GM21723 (cell line): ENCODE measurements at regions not wholly inside any gene's neighbourhood (a gene's known extent, or its start where the extent isn't known, plus 50 kb on each side); places are given as distances from the start of the nearest gene placed in this dataset.

Experiments
- ATAC-seq: cut with Tn5 transposase; IDR thresholded peaks from one replicate; pipeline ENCODE4 v1.9.1; 2021; ENCODE audit warnings: mild to moderate bottlenecking, moderate library complexity; ENCODE audit not compliant: unreplicated experiment

- no peak for ATAC-seq
Measured at GRCh38 chr14:33871394-33871793, 79.5 kb downstream of the EGLN3 start.

- ATAC-seq = no peak
Measured at GRCh38 chr14:33866425-33867088, 84.3 kb downstream of the EGLN3 start.

GRCh38 chr14:33862261-33862802, 88.5 kb downstream of the EGLN3 start:
- ATAC-seq = no peak

- peak; percentile 11 for ATAC-seq
Measured at GRCh38 chr14:33859306-33859705, 91.6 kb downstream of the EGLN3 start.

- ATAC-seq = no peak
Measured at GRCh38 chr14:33857650-33858049, 93.2 kb downstream of the EGLN3 start.

GRCh38 chr14:33855672-33856071, 95.2 kb downstream of the EGLN3 start:
- no peak for ATAC-seq
